Retina (tissue), 1 donor: ENCODE measurements at regions not wholly inside any gene's neighbourhood (a gene's known extent, or its start where the extent isn't known, plus 50 kb on each side); places are given as distances from the start of the nearest gene placed in this dataset.
"Not testable (repeated sequence)": the region's sequence is repeated elsewhere in the genome, so short reads cannot be mapped to it uniquely, and the experiment has no call there.

Experiments
- DNase-seq: peaks from one replicate; pipeline ENCODE4 v3.0.0-alpha.2; 2016

DNA sequence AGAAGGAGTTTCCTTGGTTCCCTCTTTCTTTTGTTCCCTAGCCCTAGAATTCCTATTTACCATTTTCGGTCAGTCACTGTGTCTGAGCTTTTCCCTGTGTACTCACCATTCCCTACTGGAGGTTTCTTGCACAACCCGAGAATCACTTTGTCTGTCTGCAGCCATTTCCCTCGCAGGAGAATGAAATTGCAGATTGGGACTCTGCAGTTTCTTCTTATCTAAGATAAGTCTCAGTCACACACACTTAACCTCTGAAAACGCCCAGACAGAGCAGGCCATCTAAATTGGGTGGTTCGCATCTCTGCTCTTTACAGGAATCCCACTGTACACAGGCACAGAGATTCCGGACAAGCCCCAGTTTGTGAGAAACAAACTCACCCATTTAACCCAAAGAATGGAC is 58.6 kb upstream of the CNTNAP2 start:
- DNase-seq: no peak

GRCh38 chr7:146054909-146055308 is 61.7 kb upstream of the CNTNAP2 start:
- DNase-seq: no peak

DNA sequence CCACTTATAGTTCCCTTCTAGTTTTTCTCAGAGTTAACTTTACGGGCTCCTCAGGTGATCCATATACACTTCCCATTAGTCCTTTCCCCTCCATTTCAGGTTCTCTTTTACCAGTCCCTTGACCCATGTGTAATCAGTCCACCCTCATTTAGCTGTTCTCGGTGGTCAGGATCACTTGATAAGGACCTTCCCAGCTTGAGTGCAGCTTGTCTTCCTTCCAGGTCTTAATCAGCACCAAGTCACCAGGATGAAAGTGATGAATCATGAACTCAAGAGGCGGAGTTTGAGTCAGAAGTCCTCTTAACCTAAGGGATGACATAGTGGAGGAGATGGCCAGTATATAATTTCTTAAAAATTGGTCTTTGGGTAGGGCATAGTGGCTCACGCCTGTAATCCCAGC is 63.1 kb upstream of the CNTNAP2 start:
- no peak for DNase-seq

DNA sequence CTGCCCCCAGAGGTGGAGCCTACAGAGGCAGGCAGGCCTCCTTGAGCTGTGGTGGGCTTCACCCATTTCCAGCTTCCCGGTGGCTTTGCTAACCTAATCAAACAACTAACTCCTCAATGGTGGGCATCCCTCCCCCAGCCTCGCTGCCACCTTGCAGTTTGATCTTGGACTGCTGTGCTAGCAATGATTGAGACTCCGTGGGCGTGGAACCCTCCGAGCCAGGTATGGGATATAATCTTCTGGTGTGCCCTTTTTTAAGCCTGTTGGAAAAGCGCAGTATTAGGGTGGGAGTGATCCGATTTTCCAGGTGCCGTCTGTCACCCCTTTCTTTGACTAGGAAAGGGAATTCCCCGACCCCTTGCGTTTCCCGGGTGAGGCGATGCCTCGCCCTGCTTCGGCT is 73.3 kb upstream of the CNTNAP2 start:
- not testable (repeated sequence) for DNase-seq

- no peak for DNase-seq
Observed at GRCh38 chr7:146028251-146028750, 88.3 kb upstream of the CNTNAP2 start.

DNA sequence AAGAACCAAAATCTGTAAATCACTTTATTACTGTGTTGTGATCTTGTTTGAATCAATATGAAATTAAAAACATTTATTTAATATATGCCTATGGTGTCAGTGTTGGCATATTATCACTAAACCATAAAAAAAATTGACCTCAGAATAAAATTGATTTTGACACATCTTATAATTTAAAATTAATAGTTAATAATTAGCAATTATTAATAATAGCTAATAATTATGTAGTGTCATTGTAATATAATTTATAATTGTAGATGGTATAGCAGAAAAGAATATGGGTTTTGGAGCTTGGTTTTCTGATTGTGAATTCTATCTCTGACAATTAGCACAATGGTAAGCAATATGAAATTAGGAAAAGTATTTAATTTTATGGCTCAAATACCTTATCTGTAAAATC is 89.4 kb upstream of the CNTNAP2 start:
- no peak for DNase-seq

DNA sequence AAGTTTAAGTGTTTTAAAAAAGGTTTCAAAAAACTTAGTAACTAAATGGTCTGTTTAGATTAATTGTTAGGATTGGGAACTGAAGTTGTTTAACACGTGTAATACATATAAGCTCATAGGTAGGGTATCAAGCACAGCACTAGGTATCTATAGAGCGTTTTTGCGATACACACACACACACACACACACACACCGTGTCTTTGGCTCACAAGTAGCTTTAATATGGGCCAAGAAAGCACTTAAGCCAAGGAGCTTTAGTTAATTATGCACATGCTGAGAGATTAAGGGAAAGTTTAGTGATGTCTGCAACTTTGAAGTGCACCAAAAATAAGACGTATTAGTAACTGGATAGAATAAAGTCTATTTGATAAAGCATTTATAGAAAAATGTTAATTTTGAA is 93.8 kb upstream of the CNTNAP2 start:
- no peak for DNase-seq

- not testable (repeated sequence) for DNase-seq
Observed at GRCh38 chr7:146019041-146020004, 97.3 kb upstream of the CNTNAP2 start.

- not testable (repeated sequence) for DNase-seq
Observed at GRCh38 chr7:146017366-146017765, 99.2 kb upstream of the CNTNAP2 start.

- DNase-seq: not testable (repeated sequence)
Observed at GRCh38 chr7:146014154-146014553, 102.4 kb upstream of the CNTNAP2 start.

DNA sequence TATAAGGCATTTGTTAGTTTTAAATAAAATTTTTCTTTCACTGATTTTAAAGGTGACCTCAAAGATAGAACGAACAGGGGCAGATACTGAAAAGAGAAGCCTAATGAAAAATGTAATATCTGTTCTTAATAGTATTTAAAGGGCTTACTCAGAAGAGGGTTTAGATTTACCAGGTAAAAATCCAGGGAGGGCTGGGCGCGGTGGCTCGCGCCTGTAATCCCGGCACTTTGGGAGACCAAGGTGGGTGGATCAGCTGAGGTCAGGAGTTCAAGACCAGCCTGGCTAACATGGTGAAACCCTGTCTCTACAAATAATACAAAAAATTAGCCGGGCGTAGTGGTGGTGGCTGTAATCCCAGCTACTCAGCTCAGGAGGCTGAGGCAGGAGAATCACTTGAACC is 108.3 kb upstream of the CNTNAP2 start:
- no peak for DNase-seq

DNA sequence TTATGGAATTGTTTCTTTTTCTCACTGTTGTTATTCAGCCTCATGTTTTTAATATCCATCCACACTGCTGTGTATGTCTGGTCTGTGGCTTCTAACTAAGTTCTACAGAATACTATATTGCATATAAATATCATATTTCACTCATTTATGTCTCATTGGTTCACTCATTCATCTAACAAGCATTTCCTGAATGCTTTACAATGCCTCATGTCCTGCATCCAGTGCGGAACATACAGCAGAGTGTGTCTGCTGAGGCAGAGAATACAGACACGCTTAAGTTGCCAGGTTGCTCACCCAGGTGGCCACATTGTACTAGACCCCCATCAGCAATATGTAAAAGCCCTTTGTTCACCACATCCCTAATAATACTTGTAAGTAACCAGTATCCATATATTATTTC is 111.8 kb upstream of the CNTNAP2 start:
- DNase-seq: no peak

DNA sequence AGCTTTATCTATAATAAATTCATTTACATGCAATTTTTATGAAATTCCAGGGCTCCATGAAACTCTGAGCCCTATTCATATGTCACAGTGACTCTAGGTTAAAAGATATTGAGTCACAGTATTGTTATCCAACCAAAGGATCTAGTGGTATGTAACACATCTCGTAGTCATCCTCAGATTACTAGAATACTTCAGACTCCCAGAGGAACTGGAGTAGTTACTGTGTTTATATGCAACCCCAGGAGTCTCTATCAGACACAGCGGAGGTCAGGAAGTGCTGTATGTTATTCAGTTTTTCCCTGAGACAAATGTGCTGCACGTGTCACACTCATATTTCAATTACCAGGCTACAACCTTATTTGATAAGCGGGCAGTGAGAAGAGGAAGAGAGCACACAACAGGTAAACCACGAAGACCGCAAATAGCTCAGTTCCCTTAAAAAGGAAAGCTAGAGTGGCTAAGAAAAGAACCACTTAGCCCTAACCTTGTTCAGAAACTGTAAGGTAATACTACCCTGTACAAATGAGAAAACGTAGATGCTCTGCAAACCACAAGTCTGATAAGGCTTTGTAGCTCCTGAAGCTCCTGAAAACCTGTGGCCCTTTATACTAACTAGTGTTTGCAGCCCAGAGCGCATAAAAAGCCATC is 114.0 kb upstream of the CNTNAP2 start:
- no peak for DNase-seq

DNA sequence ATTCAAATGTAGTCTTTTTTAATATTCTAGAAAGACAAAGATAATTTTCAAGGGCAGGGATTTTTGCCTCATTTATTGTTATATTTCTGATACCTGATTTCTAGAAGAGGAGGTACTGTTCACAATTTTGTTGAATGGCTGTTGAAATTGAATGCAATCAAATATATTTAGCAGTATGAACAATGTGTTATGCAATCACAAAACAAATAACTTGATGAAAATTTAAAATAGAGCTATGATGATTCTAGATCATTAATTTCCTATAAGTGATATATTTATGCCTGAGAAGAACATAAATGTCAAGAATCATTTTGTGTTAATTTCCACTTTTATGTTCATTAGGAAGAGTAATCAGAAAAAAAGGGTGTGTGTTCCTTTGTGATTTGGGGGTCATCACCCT is 114.6 kb upstream of the CNTNAP2 start:
- no peak for DNase-seq

DNA sequence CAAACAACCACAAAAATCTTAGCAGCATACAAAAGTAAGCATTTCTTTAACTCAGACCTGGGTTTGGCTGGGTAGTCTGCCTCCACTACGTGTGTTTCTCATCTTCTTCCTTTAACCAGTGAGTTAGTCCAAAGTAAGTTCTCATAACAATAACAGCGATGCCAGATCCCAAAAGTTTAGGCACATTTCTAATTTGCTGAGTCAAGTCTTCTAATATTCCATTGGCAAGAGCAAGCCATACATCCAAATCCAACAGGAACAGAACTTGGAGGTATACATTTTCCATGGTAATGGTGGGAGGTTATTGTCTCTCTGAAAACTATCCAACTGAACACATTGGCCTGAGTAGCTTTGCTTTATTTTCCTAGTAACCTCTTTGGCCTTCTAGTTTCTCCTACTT is 115.7 kb upstream of the CNTNAP2 start:
- no peak for DNase-seq

GRCh38 chr7:145989469-145989868 is 127.1 kb upstream of the CNTNAP2 start:
- no peak for DNase-seq

- DNase-seq: no peak
Observed at GRCh38 chr7:145986248-145986874, 130.2 kb upstream of the CNTNAP2 start.

GRCh38 chr7:145978769-145979168 is 137.8 kb upstream of the CNTNAP2 start:
- DNase-seq: no peak

GRCh38 chr7:145959981-145960380 is 156.6 kb upstream of the CNTNAP2 start:
- DNase-seq: no peak

- no peak for DNase-seq
Observed at GRCh38 chr7:145957160-145957890, 159.3 kb upstream of the CNTNAP2 start.

GRCh38 chr7:145951566-145951965 is 165.0 kb upstream of the CNTNAP2 start:
- DNase-seq: no peak

GRCh38 chr7:145928937-145929336 is 187.7 kb upstream of the CNTNAP2 start:
- DNase-seq: no peak

GRCh38 chr7:145919712-145920111 is 196.9 kb upstream of the CNTNAP2 start:
- DNase-seq: no peak
